Pons (tissue), 1 donor: ENCODE measurements at regions not wholly inside any gene's neighbourhood (a gene's known extent, or its start where the extent isn't known, plus 50 kb on each side); places are given as distances from the start of the nearest gene placed in this dataset.
"Not testable (repeated sequence)": the region's sequence is repeated elsewhere in the genome, so short reads cannot be mapped to it uniquely, and the experiment has no call there.

ENCODE experiments used
- DNase-seq: peaks from one replicate; pipeline ENCODE4 v3.0.0-alpha.2; 2016; ENCODE audit warnings: low spot score

DNA sequence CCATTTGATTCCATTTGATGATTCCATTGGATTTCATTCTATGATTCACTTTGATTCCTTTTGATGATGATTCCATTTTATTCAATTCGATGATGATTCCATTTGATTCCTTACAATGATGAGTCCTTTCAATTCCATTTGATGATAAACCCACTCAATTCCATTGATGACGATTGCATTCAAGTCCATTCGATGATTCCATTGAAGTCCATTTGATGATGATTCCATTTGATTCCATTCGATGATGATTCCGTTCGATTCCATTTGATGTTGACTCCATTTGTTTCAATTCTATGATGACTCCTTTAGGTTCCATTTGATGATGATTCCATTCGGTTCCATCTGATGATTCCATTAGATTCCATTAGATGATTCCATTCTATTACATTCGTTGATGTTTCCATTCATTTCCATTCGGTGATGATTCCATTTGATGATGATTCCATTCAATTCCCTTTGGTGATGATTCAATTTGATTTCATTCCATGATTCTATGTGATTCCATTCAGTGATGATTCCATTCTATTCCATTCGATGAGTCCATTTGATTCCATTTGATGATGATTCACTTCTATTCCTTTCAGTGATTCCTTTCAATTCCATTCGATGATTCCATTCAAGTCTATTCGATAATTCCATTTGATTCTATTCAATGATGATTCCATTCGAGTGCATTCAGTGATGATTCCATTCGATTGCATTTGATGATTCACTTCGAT, 1106.0 kb downstream of the RPIA start:
- DNase-seq, result no peak

DNA sequence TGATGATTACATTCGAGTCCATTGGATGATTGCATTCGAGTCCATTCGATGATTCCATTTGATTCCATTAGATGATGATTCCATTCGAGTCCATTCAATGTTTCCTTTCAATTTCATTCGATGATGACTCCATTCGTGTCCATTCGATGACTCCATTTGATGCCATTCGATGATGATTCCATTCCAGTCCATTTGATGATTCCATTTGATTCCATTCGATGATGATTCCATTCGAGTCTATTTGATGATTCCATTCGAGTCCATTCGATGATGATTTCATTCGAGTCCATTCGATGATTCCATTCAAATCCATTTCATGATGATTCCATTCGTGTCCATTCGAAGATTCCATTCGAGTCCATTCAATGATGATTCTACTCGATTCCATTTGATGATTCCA, 1109.7 kb downstream of the RPIA start:
- DNase-seq, result not testable (repeated sequence)

DNA sequence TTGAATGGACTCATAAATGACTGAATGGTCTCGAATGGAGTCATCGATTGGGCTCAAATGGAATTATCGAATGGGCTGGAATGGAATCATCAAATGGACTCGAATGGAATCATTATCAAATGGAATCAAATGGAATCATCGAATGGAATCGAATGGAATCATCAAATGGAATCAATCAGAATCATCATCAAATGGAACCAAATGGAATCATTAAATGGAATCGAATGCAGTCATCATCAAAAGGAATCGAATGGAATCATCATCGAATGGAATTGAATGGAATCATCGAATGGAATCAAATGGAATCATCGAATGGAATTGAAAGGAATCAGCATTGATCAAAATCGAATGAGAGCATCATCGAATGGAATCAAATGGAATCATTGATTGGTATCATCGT, 1114.9 kb downstream of the RPIA start:
- DNase-seq, result not testable (repeated sequence)

DNA sequence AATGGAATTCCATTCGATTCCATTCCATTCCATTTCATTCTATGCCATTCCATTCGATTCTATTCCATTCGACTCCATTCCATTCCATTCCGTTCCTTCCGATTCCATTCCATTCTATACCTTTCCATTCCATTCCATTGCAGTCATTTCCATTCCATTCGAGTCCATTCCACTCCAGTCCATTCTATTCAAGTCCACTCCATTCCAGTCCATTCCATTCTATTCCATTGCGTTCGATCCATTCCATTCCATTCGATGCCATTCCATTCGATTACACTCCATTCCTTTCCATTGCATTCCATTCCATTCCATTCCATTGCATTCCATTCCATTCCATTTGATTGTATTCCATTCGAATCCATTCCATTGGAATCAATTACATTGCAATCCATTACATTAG, 1119.8 kb downstream of the RPIA start:
- no peak for DNase-seq

DNA sequence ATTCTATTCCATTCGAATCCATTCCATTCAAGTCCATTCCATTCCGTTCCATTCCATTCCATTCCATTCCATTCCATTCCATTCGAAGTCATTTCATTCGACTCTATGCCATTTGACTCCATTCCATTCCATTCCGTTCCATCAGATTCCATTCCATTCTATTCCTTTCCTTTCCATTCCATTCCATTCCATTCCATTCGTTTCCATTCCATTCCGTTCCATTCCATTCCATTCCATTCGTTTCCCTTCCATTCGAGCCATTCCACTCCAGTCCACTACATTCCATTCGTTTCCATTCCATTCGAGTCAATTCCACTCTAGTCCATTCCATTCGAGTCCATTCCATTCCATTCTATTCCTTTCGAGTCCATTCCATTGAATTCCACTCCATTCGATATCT, 1120.4 kb downstream of the RPIA start:
- DNase-seq, result not testable (repeated sequence)

DNA sequence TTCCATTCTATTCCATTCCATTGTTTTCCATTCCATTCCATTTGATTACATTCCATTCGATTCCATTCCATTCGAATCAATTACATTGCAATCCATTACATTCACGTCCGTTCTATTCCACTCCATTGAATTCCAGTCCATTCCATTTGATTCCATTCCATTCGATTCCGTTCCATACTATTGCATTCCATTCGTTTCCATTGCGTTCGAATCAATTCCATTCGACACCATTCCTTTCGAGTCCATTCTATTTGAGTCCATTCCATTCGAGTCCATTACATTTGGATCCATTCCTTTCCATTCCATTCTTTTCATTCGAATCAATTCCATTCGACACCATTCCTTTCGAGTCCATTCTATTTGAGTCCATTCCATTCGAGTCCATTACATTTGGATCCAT, 1122.9 kb downstream of the RPIA start:
- not testable (repeated sequence) for DNase-seq

DNA sequence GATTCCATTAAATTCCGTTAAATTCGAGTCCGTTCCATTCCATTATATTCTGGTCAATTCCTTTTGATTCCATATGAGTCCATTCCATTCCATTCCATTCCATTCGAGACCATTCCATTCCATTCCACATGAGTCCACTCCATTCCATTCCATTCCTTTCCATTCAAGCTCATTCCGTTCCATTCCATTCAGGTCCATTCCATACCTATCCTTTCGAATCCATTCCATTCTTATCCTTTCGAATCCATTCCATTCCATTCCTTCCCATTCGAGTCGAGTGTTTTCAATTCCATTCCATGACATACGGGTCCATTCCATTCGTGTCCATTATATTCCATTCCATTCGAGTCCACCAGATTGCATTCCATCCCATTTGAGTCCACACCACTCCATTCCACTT, 1127.4 kb downstream of the RPIA start:
- DNase-seq, result no peak

DNA sequence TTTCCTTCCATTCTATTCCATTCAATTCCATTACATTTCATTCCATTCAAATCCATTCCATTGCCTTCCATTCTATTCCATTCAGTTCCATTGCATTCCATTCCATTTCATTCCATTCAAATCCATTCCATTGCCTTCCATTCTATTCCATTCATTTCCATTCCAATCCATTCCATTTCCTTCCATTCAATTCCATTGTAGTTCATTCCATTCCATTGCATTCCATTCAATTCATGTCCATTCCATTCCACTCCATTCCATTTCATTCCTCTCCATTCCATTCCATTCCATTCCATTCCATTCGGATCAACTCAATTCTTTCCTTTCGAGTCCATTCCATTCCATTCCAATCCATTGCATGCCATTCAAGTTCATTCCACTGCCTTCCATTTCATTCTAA, 1128.3 kb downstream of the RPIA start:
- DNase-seq, result no peak

DNA sequence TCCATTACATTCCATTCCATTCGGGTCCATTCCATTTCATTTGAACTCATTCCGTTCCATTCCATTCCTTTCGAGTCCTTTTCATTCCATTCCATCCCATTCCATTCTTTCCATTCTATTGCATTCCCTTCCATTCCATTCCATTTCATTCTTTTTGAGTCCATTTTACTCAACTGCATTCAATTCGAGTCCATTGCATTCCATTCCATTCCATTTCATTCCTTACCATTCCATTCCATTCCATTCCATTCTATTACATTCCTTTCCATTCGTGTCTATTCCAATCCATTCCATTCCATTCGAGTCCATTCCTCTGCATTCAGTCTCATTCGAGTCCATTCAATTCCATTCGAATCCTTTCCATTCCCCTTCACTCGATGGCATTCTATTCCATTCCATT, 1128.8 kb downstream of the RPIA start:
- DNase-seq, result no peak

DNA sequence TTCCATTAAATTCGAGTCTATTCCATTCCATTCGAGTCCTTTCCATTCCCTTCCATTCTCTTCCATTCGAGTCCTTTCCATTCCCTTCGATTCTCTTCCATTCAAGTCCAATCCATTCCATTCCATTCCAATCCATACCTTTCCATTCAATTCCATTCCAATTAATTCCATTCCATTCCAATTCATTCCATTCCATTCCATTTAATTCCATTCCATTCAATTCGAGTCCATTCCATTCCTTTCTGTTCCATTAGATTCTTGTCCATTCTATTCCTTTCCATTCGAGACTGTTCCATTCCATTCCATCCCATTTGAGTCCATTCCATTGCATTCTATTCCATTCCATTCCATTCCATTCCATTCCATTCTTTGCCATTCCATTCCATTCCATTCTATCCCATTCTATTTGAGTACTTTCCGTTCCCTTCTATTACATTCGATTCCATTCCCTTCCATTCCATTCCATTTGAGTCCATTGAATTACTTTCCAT, 1130.0 kb downstream of the RPIA start:
- DNase-seq, result no peak

DNA sequence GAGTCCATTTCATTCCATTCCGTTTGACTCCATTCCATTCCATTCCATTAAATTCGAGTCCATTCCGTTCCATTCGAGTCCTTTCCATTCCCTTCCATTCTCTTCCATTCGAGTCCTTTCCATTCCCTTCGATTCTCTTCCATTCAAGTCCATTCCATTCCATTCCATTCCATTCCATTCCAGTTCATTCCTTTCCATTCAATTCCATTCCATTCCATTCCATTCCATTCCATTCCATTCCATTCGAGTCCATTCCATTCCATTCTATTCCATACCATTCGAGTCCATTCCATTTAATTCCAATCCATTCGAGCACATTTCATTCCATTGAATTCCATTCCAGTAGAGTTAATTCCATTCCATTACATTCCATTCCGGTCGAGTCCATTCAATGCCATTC, 1130.9 kb downstream of the RPIA start:
- not testable (repeated sequence) for DNase-seq

DNA sequence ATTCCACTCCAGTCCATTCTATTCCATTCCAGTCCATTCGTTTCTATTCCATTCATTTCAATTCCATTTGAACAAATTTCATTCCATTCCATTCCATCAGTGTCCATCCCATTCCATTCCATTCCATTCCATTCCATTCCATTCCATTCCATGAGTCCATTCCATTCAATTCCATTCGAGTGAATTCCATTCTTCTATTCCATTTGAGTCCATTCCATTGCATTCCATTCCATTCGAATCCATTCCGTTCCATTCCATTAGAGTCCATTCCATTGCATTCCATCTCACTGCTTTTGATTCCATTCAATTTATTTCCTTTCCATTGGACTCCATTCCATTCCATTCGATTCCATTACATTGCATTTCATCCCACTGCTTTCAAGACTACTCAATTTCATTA, 1132.1 kb downstream of the RPIA start:
- no peak for DNase-seq

DNA sequence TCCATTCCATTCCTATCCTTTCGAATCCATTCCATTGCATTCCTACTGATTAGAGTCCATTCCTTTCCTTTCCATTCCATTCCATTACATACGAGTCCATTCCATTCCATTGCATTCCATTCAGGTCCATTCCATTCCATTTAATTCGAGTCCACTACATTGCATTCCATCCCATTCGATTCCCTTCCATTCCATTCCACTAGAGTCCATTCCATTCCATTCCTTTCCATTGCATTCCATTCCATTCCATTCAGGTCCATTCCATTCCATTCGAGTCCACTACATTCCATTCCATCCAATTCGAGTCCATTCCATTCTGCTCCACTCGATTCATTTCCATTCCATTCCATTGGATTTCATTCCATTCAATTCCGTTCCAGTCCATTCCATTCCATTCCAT, 1133.6 kb downstream of the RPIA start:
- DNase-seq, result no peak

DNA sequence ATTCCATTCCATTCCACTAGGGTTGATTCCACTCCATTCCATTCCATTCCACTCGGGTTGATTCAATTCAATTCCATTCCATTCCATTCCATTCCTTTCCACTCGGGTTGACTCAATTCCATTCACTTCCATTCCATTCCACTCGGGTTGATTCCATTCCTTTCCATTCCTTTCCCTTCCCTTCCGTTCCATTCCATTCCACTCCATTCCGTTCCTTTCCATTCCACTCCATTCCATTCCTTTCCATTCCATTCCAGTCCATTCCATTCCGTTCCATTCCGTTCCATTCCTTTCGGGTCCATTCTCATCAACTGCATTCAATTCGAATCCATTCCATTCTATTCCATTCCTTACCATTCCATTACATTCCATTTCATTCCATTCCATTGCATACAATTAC, 1135.3 kb downstream of the RPIA start:
- not testable (repeated sequence) for DNase-seq

DNA sequence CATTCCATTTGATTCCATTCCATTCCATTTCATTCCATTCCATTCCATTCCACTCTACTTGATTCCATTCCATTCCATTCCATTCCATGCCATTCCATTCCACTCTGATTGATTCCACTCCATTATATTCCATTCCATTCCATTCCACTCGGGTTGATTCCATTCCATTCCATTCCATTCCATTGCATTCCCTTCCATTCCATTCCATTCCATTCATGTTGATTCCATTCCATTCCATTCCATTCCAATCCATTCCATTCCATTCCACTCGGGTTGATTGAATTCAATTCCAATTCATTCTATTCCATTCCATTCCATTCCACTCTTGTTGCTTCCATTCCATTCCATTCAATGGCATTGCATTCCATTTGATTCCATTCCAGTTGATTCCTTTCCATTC, 1136.4 kb downstream of the RPIA start:
- not testable (repeated sequence) for DNase-seq

DNA sequence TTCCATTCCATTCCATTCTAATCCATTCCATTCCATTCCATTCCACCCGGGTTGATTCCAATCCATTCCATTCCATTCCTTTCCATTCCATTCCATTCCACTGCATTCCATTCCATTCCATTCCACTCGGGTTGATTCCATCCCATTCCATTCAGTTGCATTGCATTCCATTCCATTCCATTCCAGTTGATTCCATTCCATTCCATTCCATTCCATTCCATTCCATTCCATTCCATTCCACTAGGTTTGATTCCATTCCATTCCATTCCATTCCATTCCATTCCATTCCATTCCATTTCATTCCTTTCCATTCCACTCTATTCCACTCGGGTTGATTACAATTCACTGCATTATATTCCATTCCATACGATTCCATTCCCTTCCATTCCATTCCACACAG, 1136.9 kb downstream of the RPIA start:
- DNase-seq, result not testable (repeated sequence)

DNA sequence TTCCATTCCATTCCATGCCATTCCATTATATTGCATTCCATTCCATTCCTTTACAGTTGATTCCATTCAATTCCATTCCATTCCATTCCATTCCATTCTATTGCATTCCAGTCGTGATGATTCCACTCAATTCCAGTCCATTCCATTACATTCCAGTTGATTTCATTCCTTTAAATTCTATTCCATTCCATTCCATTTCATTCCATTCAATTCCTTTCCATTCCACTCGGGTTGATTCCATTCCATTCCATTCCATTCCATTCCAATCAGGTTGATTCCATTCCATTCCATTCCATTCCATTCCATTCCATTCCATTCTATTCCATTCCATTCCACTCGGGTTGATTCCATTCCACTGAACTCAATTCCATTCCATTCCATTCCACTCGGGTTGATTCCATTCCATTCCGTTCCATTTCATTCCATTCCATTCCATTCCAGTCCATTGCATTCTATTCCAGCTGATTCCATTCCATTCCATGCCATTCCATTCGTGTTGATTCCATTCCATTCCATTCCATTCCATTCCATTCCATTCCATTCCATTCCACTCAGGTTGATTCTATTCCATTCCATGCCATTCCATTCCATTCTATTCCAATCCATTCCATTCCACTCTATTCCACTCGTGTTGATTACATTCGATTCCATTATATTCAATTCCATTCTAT, 1137.6 kb downstream of the RPIA start:
- DNase-seq, result peak; percentile 58

DNA sequence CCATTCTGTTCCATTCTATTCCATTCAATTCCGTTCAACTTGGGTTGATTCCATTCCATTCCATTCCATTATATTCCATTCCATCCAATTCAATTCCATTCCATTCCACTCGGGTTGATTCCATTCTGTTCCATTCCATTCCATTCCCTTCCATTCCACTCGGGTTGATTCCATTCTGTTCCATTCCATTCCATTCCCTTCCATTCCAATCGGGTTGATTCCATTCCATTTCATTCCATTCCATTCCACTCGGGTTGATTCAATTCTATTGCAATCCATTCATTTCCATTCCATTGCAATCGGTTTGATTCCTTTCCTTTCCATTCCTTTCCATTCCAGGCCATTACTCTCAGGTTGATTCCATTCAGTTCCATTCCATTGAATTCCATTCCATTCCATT, 1138.4 kb downstream of the RPIA start:
- no peak for DNase-seq

DNA sequence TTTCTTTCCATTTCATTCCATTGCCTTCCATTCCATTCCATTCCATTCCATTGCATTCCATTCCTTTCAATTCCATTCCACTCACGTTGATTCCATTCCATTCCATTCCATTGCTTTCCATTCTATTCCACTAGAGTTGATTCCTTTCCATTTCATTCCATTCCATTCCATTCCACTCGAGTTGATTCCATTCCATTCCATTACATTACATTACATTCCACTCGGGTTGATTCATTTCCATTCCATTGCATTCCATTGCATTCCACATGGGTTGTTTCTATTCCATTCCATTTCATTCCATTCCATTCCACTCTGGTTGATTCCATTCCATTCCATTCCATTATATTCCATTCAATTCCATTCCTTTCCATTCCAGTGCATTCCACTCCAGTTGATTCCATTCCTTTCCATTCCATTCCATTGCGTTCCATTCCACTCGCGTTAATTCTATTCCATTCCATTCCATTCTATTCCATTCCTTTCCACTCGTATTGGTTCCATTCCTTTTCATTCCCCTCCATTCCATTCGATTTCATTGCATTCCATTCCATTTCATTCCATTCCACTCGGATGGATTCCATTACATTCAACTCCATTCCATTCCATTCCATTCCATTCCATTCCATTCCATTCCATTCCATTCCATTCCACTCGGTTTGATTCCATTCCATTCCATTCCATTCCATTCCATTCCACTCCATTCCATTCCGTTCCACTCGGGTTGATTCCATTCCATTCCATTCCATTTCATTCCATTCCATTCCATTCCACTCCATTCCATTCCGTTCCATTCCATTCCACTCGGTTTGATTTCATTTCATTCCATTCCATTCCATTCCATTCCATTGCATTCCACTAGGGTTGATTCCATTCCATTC, 1139.1 kb downstream of the RPIA start:
- not testable (repeated sequence) for DNase-seq

DNA sequence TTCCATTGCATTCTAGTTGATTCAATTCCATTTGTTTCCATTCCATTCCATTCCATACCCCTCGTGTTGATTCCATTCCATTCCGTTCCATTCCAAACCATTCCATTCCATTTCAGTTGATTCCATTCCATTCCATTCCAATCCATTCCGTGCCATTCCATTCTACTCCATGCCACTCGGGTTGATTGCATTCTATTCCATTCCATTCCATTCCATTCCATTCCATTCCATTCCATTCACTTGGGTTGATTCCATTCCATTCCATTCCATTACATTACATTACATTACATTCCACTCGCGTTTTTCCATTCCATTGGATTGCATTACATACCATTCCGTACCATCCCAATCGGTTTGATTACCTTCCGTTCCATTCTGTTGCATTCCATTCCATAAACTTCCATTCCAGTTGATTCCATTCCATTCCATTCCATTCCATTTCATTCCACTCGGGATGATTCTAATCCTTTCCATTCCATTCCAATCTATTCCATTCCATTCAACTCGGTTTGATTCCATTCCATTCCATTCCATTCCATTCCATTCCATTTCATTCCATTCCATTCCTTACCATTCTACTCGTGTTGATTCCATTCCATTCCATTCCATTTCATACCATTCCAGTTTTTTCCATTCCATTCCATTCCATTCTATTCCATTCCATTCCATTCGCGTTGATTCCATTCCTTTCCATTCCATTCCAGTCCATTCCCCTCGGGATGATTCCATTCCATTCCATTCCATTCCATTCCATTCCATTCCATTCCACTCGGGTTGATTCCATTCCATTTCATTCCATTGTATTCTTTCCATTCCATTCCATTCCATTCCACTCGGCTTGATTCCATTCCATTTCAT, 1140.4 kb downstream of the RPIA start:
- no peak for DNase-seq

DNA sequence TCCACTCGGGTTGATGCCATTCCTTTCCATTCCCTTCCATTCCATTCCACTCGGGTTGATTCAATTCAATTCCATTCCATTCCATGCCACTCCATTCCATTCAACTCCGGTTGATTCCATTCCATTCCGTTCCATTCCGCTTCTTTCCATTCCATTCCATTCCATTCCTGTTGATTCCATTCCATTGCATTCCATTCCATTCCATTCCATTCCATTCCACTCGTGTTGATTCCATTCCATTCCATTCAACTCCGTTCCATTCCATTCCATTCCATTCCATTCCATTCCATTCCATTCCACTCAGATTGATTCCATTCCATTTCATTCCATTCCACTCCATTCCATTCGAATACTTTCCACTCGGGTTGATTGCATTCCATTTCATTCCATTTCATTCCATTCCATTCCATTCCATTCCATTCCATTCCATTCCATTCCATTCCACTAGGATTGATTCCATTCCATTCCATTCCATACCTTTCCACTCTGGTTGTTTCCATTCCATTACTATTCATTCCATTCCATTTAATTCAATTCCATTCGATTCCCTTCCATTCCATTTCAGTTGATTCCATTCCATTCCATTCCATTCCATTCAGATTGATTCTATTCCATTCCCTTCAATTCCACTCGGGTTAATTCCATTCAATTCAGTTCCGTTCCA, 1141.8 kb downstream of the RPIA start:
- DNase-seq, result no peak
